ENCODE measurements at regions not wholly inside any gene's neighbourhood (a gene's known extent, or its start where the extent isn't known, plus 50 kb on each side); places are given as distances from the start of the nearest gene placed in this dataset.

DNA sequence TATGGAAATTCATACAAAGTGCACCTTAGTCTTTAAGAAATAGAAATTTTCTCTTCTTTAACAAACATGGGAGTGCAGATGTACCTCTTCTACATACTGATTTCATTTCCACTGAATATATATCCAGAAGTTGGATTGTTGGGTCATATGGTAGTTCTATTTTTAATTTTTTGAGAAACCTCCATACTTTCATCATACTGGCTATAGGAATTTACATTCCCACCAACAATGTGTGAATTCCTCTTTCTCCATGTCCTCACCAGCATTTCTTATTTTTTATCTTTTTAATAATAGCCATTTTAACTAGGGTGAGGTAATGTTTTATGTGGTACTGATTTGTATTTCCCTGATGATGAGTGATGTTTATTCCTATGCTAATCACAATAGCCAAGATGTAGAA, 87.5 kb downstream of the RGS2 start:
- in situ Hi-C loops (cut with HindIII; ENCODE audit: low pct_ligation_motif_present, low sequenced_read_pairs) = no loop called here
- no peak for TF ChIP-seq CTCF (IDR thresholded peaks at IDR 0.05; ENCODE audit: low read depth, low read length, missing control alignments)
- H3K27ac ChIP-seq = no peak overlapping the region
- H3K4me3 ChIP-seq (ENCODE audit: low read depth, low read length) = no peak overlapping the region
- no peaks in the 10 kb centered on the region for H3K27me3 ChIP-seq (replicated peaks)
- no peak for DNase-seq
- H3K36me3 ChIP-seq (replicated peaks) = no peaks in the 10 kb centered on the region

GRCh38 chr1:192901500-192901899, 92.7 kb downstream of the RGS2 start:
- Histone ChIP-seq H3K27ac (no peak overlapping the region), H3K4me3 (ENCODE audit: low read depth, low read length) (no peak overlapping the region), H3K36me3 (replicated peaks) (no peaks in the 10 kb centered on the region), H3K27me3 (replicated peaks) (no peaks in the 10 kb centered on the region)
- in situ Hi-C loops (cut with HindIII; ENCODE audit: low pct_ligation_motif_present, low sequenced_read_pairs) = no loop called here
- DNase-seq = no peak
- TF ChIP-seq CTCF (IDR thresholded peaks at IDR 0.05; ENCODE audit: low read depth, low read length, missing control alignments) = no peak

DNA sequence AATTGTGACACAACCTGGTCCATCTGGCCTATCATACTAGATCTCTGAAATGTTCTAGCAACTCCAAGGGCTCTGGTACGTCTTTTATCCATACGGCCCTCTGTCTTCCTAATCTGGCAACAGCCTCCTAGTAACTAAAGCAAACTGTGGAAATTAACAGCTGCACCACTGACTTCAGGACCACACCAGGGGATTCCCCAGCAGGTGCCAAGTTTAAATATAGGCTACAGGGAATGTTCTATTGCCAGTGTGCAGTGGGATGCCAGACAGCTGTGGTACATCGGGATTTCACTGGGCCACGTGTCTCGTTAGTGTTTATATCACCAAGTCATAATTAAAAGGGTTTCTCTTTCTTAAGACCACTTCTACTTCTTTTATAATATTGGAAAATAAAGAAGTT, 94.3 kb downstream of the RGS2 start:
- H3K4me3 ChIP-seq (ENCODE audit: low read depth, low read length) = no peak overlapping the region
- TF ChIP-seq CTCF (IDR thresholded peaks at IDR 0.05; ENCODE audit: low read depth, low read length, missing control alignments) = no peak
- DNase-seq = no peak
- in situ Hi-C loops (cut with HindIII; ENCODE audit: low pct_ligation_motif_present, low sequenced_read_pairs) = no loop called here
- H3K27me3 ChIP-seq (replicated peaks) = no peaks in the 10 kb centered on the region
- H3K27ac ChIP-seq = no peak overlapping the region
- no peaks in the 10 kb centered on the region for H3K36me3 ChIP-seq (replicated peaks)

GRCh38 chr1:192904438-192904895, 95.6 kb downstream of the RGS2 start:
- peak; percentile 90 for DNase-seq
- Histone ChIP-seq H3K27me3 (replicated peaks) (no peaks in the 10 kb centered on the region), H3K4me3 (ENCODE audit: low read depth, low read length) (no peak overlapping the region), H3K27ac (peak overlapping the region; percentile 66), H3K36me3 (replicated peaks) (no peaks in the 10 kb centered on the region)
- TF ChIP-seq CTCF (IDR thresholded peaks at IDR 0.05; ENCODE audit: low read depth, low read length, missing control alignments) = no peak
- in situ Hi-C loops (cut with HindIII; ENCODE audit: low pct_ligation_motif_present, low sequenced_read_pairs) = no loop called here

DNA sequence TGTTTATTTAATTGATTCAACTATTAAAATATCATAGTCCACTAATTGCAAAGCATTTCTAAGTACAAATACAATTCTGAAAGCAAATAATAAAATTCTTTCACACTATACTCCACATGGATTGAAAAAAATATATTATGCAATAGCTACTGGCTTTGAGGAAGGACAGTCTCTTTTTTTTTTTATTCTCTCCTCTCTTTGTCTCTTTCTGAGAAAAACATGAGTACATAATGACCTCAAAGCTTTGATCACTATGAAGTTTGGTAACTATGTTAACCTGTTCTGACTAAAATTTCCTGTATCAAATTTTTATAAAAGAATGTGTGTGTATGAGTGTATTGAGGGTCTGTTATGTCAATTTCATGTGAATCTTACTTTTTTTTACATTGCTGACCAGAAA, 96.2 kb downstream of the RGS2 start:
- no peak for DNase-seq
- no peaks in the 10 kb centered on the region for H3K36me3 ChIP-seq (replicated peaks)
- no peak for TF ChIP-seq CTCF (IDR thresholded peaks at IDR 0.05; ENCODE audit: low read depth, low read length, missing control alignments)
- in situ Hi-C loops (cut with HindIII; ENCODE audit: low pct_ligation_motif_present, low sequenced_read_pairs) = no loop called here
- no peaks in the 10 kb centered on the region for H3K27me3 ChIP-seq (replicated peaks)
- no peak overlapping the region for H3K4me3 ChIP-seq (ENCODE audit: low read depth, low read length)
- peak overlapping the region; percentile 66 for H3K27ac ChIP-seq

DNA sequence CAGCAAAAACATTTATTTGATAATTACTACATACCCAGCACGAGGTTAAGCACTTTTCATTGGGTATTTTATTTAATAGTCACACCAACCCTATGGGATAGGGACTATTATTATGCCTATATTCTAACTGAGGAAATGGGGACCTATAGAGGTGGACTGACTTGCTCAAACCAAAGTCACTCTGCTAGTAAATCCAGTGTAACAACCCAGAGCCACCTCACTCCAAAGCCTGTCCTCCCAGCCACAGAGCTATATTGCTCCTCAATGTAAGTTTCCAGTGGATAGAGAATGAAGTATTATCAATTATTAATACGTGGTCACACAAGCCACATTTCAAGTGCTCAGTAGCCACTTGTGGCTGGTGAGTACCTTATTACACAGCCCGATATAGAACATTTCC, 97.5 kb downstream of the RGS2 start:
- Histone ChIP-seq H3K27ac (no peak overlapping the region), H3K4me3 (ENCODE audit: low read depth, low read length) (no peak overlapping the region)
- in situ Hi-C loops (cut with HindIII; ENCODE audit: low pct_ligation_motif_present, low sequenced_read_pairs) = no loop called here

More for the DNA sequence above, 97.5 kb downstream of the RGS2 start:
- no peak for DNase-seq
- H3K36me3 ChIP-seq (replicated peaks) = no peaks in the 10 kb centered on the region
- TF ChIP-seq CTCF (IDR thresholded peaks at IDR 0.05; ENCODE audit: low read depth, low read length, missing control alignments) = no peak
- no peaks in the 10 kb centered on the region for H3K27me3 ChIP-seq (replicated peaks)
